Esophagus muscularis mucosa (tissue), 4 donors: ENCODE measurements at regions not wholly inside any gene's neighbourhood (a gene's known extent, or its start where the extent isn't known, plus 50 kb on each side); places are given as distances from the start of the nearest gene placed in this dataset.

Source experiments
- DNase-seq: peaks from one replicate; pipeline ENCODE4 v3.0.0-alpha.2; 2017; ENCODE audit errors: extremely low spot score
- H3K27ac ChIP-seq, 4 donors: fragments of 200-600 bp; sonication (generic); replicated peaks in 1 of 4; 1 replicate in 3 of 4; 2 replicates in 1 of 4; pipeline ENCODE4 v1.5.1; 2016 to 2019; ENCODE audit warnings: mild to moderate bottlenecking in 1 of 4
- H3K27me3 ChIP-seq, 4 donors: fragments of 200-600 bp; sonication (generic); one replicate each; pipeline versions ENCODE4 v1.5.1 to v1.6.0; 2016 to 2019
- H3K36me3 ChIP-seq, 4 donors: fragments of 200-600 bp; sonication (generic); one replicate each; pipeline ENCODE4 v1.5.1; 2016 to 2019
- H3K4me1 ChIP-seq, 4 donors: fragments of 200-600 bp; sonication (generic); one replicate each; pipeline ENCODE4 v1.5.1; 2016 to 2019
- H3K4me3 ChIP-seq, 4 donors: fragments of 200-600 bp; sonication (generic); 1 replicate in 2 of 4; 2 replicates in 2 of 4; pipeline ENCODE4 v1.5.1; 2016 to 2019; ENCODE audit warnings: mild to moderate bottlenecking in 4 of 4, moderate library complexity in 1 of 4
- H3K9me3 ChIP-seq, 4 donors: fragments of 200-600 bp; sonication (generic); 1 replicate in 3 of 4; 2 replicates in 1 of 4; pipeline ENCODE4 v1.5.1; 2016 to 2019
- CTCF ChIP-seq, 3 experiments: fragments of 200-600 bp in 2 of 3; fragments of 450-650 bp in 1 of 3; sonication (generic) in 2 of 3; IDR thresholded peaks; one replicate each; pipeline ENCODE4 v1.5.1; 2017 to 2019; ENCODE audit warnings: antibody characterized with exemption in 3 of 3, mild to moderate bottlenecking in 2 of 3, moderate library complexity in 1 of 3
- EP300 ChIP-seq: sonication (generic); formaldehyde crosslinking; IDR thresholded peaks from one replicate; pipeline ENCODE4 v1.6.1; 2017; ENCODE audit warnings: antibody characterized with exemption
- POLR2A ChIP-seq: fragments of 450-650 bp; IDR thresholded peaks from one replicate; pipeline ENCODE4 v1.6.1; 2017; ENCODE audit warnings: antibody characterized with exemption, moderate library complexity, mild to moderate bottlenecking, low read depth
- POLR2AphosphoS5 ChIP-seq, 2 donors: sonication (generic); formaldehyde crosslinking; IDR thresholded peaks; one replicate each; pipeline ENCODE4 v1.6.1; 2017; ENCODE audit warnings: antibody characterized with exemption in 2 of 2
- WGBS: methylation state at CpG from one replicate; pipeline ENCODE4 v1.1.5; 2018; 5-methylcytosine and 5-hydroxymethylcytosine counted together
- intact Hi-C: fragments of 100-400 bp; cut with DNase I; formaldehyde crosslinking; loops from one replicate; pipeline ENCODE4 v1.15.1; 2023

GRCh38 chr14:34003691-34004090, 52.8 kb upstream of the EGLN3 start:
- no peaks in the 10 kb centered on the region for H3K9me3 ChIP-seq
- no peak overlapping the region for H3K27ac ChIP-seq
- no peak for TF ChIP-seq CTCF (IDR thresholded peaks at IDR 0.05)
- no peak for TF ChIP-seq EP300
- no peak for TF ChIP-seq POLR2A
- TF ChIP-seq POLR2AphosphoS5 (IDR thresholded peaks at IDR 0.05), result no peak
- intact Hi-C loops, result no loop called here
- H3K4me1 ChIP-seq, result no peaks in the 10 kb centered on the region
- no peaks in the 10 kb centered on the region for H3K27me3 ChIP-seq
- H3K4me3 ChIP-seq, result no peak overlapping the region
- DNase-seq, result no peak
- no peaks in the 10 kb centered on the region for H3K36me3 ChIP-seq
- 60% methylated on average over 4 of the region's 4 CpGs for WGBS

- no peak overlapping the region for H3K27ac ChIP-seq
- no peaks in the 10 kb centered on the region for H3K4me1 ChIP-seq
- 85% methylated on average over 4 of the region's 4 CpGs for WGBS
- intact Hi-C loops, result no loop called here
- no peak for DNase-seq
- TF ChIP-seq EP300 (no peak), POLR2A (no peak), POLR2AphosphoS5 (IDR thresholded peaks at IDR 0.05) (no peak), CTCF (IDR thresholded peaks at IDR 0.05) (no peak)
- no peaks in the 10 kb centered on the region for H3K9me3 ChIP-seq
- no peak overlapping the region for H3K4me3 ChIP-seq
- H3K36me3 ChIP-seq, result no peaks in the 10 kb centered on the region
- H3K27me3 ChIP-seq, result no peaks in the 10 kb centered on the region
Measured at GRCh38 chr14:34003082-34003668, 52.3 kb upstream of the EGLN3 start.
